Erythroblast (primary cell): ENCODE measurements at regions not wholly inside any gene's neighbourhood (a gene's known extent, or its start where the extent isn't known, plus 50 kb on each side); places are given as distances from the start of the nearest gene placed in this dataset.

Experiments
- DNase-seq, 2 experiments: peaks; one replicate each; lab custom pipeline; 2025; lab: John Stamatoyannopoulos, UW
- GATA1 ChIP-seq: IDR thresholded peaks from 2 replicates; pipeline ENCODE4 v1.6.1; 2011; ENCODE audit warnings: low read depth, mild to moderate bottlenecking, control low read depth, low read length, moderate library complexity
- POLR2A ChIP-seq: IDR thresholded peaks from 2 replicates; pipeline ENCODE4 v1.6.1; 2011; ENCODE audit warnings: mild to moderate bottlenecking, low read length

DNA sequence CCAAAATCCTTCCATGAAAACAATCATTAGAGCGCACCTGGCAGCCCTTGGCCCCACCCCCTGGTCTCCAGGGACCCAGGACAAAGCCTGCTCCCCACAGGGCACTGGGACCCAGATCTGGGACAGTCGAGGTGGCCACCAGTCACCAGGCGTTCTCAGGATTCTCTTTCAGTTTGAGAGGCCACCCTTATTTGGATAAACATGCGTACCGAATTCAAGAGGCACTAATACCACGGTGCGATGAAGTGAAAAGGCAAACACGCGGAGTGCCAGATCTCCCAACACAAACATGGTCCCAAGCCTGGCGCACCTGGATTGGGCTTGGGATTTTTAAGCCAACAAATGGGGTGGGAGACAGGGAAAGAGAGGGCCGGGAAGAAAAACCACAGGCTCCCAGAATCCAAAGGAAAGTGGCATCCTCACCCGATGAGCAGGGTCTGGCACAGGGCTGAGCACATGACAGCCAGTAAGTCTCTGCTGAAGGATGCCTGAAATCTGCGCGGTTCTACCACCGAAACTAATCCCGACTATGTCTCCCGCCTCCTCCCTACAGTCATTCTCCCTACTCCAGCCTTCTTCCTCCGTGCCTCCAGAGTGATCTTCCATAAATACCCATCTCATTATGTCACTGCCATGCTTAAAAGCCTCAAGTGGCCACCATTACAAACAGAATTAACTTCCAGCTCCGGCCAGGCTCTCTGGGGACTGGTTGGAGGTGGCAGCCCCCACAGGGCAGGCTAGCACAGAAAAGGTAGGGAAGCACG, 60.9 kb upstream of the KLHL29 start:
- no peak for DNase-seq
- TF ChIP-seq GATA1 (no peak), POLR2A (no peak)

DNA sequence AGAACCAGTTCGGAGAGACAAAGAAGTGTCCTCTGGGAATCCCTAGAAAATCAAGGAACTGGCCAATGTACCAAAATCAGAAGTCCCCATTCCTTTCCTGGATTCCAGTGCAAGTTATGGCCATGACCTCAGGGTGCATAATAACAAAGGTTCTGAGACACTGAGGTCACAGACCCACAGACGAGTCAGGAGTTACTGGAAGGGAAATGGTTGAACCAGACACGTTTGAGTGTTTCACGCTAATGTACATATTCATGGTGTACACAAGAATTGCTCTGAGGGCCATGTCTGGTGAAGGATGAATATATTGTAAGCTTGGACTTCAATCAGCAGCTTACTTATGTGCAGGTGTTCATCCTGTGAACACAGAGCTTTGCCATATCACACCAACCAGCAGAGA, 58.6 kb upstream of the KLHL29 start:
- TF ChIP-seq GATA1 (no peak), POLR2A (no peak)
- no peak for DNase-seq

DNA sequence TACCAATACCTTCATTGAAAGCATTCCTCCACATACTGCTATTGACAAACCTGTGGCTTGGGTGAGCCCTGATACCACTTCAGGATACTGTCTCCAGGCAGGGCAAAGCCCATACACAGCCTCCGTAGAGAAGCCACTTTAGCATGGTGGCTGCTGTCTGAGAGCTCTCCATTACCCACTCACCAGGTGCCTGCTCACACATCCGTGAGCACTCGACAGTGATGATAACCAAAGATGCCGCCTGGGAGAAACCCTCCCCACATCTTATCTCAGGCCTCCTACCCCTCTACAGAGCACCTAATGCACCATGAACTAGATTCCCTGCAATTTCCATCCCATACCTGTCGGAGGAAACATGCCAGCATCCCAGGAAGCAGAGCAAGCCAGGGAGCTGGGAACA, 57.6 kb upstream of the KLHL29 start:
- TF ChIP-seq GATA1: no peak
- no peak for TF ChIP-seq POLR2A
- DNase-seq: no peak

DNA sequence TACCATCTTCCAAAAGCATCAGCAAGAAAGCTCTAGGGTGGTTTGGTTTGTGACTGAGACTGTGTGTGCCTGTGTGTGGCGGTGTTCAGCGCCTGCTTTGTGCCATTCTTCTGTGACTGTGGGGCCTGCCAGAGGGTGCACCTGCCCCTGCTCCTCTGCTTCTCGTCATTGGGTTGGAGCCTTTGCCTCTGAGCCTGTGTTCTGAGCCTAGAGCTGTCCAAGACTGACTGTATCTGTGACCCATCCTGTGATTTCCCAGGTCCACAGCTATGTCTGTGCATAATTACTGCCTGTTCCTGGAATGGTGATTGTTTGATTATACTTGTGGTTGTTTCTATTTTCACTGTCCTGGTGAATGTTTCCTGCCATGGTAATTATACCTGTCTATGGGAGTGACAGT, 57.1 kb upstream of the KLHL29 start:
- DNase-seq: no peak
- no peak for TF ChIP-seq POLR2A
- no peak for TF ChIP-seq GATA1

DNA sequence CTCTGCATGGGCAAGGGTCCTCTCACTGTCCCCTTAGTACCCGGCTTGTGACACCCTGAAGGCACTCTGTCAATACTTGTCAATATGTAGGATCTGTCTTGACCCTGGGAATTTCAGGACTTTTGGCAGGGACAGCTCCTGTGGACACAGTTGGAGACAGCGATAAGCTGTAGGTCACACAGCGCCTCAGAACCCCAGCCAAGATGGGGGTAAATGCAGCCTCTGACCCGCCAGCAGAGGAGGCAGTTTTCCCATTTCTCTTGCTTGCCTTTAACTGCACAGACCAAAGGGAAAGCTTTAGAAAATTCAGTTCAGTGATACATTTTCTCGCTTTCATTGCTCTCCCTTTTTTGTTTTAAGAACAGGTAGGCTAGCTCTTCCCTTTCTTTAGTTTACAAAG, 54.8 kb upstream of the KLHL29 start:
- TF ChIP-seq POLR2A: no peak
- TF ChIP-seq GATA1: no peak
- DNase-seq: peak; percentile 11 to 20
